ENCODE measurements at regions not wholly inside any gene's neighbourhood (a gene's known extent, or its start where the extent isn't known, plus 50 kb on each side); places are given as distances from the start of the nearest gene placed in this dataset.

GRCh38 chr4:36761607-36762006, 480.2 kb downstream of the DTHD1 start:
- no peak for TF ChIP-seq CTCF (IDR thresholded peaks at IDR 0.05; ENCODE audit: insufficient read depth, low read depth, low read length)
- TF ChIP-seq EZH2 (IDR thresholded peaks at IDR 0.05; ENCODE audit: insufficient read depth, low read length) = no peak
